MM.1S (cell line): ENCODE measurements at regions not wholly inside any gene's neighbourhood (a gene's known extent, or its start where the extent isn't known, plus 50 kb on each side); places are given as distances from the start of the nearest gene placed in this dataset.

Experiments used
- EZH2 ChIP-seq: fragments of 300-600 bp; sonication (generic); optimal IDR thresholded peaks from 2 replicates; pipeline ENCODE3; 2017; ENCODE audit warnings: low read depth, mild to moderate bottlenecking, antibody characterized with exemption, low read length, mixed read lengths
- EZH2phosphoT487 ChIP-seq: fragments of 300-600 bp; sonication (generic); IDR thresholded peaks from 2 replicates; pipeline ENCODE4 v1.6.1; 2018; ENCODE audit warnings: antibody characterized with exemption, low read length
- TF ChIP-seq, protein P1 (sequence below): fragments of 300-600 bp; sonication (generic); IDR thresholded peaks from 2 replicates; pipeline ENCODE4 v1.5.1; 2016; ENCODE audit warnings: antibody characterized with exemption, low read length, mixed read lengths

GRCh38 chr22:22824340-22825212 is 63.0 kb upstream of the IGLL5 start:
- TF ChIP-seq, protein P1, sequence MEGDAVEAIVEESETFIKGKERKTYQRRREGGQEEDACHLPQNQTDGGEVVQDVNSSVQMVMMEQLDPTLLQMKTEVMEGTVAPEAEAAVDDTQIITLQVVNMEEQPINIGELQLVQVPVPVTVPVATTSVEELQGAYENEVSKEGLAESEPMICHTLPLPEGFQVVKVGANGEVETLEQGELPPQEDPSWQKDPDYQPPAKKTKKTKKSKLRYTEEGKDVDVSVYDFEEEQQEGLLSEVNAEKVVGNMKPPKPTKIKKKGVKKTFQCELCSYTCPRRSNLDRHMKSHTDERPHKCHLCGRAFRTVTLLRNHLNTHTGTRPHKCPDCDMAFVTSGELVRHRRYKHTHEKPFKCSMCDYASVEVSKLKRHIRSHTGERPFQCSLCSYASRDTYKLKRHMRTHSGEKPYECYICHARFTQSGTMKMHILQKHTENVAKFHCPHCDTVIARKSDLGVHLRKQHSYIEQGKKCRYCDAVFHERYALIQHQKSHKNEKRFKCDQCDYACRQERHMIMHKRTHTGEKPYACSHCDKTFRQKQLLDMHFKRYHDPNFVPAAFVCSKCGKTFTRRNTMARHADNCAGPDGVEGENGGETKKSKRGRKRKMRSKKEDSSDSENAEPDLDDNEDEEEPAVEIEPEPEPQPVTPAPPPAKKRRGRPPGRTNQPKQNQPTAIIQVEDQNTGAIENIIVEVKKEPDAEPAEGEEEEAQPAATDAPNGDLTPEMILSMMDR = no peak
- TF ChIP-seq EZH2 = no peak
- no peak for TF ChIP-seq EZH2phosphoT487
